Hepatocyte (in vitro differentiated cells): ENCODE measurements at regions not wholly inside any gene's neighbourhood (a gene's known extent, or its start where the extent isn't known, plus 50 kb on each side); places are given as distances from the start of the nearest gene placed in this dataset.

Source experiments
- CTCF ChIP-seq: fragments of 200-600 bp; sonication (generic); IDR thresholded peaks from 2 replicates; pipeline ENCODE4 v1.5.1; 2016; ENCODE audit warnings: antibody characterized with exemption, mild to moderate bottlenecking; ENCODE audit not compliant: poor library complexity
- EZH2 ChIP-seq: fragments of 200-600 bp; sonication (generic); IDR thresholded peaks from 2 replicates; pipeline ENCODE4 v1.6.1; 2016; ENCODE audit warnings: antibody characterized with exemption, mild to moderate bottlenecking, borderline replicate concordance

GRCh38 chr3:25171118-25171807 lies 256.8 kb upstream of the RARB start:
- TF ChIP-seq EZH2 = no peak
- TF ChIP-seq CTCF = no peak
